ENCODE measurements at regions not wholly inside any gene's neighbourhood (a gene's known extent, or its start where the extent isn't known, plus 50 kb on each side); places are given as distances from the start of the nearest gene placed in this dataset.

DNA sequence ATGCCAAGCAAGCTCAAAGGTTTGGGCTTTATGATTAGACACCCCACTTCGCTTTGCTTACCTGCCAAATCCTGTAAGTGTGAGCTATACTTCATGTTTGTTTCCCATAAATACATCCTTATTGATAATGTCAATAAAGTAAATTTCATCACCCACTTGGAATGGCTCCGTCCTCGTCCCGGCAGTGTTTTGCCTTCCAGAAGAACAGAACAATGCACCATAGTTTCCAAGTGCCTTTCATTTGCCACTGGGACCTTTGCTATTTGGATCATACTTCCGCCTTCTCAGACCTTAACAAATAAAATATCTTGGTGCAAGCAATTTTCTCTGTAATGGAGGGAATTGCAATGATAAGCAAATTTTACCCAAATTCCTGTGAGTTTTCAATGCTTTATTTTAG, 229.3 kb downstream of the PIK3R1 start:
- Histone ChIP-seq H3K36me3 (ENCODE audit: control insufficient read depth, insufficient read depth, low read length) (no peaks in the 10 kb centered on the region), H3K4me3 (ENCODE audit: low read depth, low read length) (no peak overlapping the region), H3K4me1 (ENCODE audit: control insufficient read depth, insufficient read depth, low read length) (peaks cover 4% of the 10 kb centered on the region; the same call in 1 of the 2 replicates), H3K27ac (ENCODE audit: low read depth, low read length) (no peak overlapping the region), H3K9ac (ENCODE audit: low read length) (no peak overlapping the region), H3K27me3 (ENCODE audit: control insufficient read depth, insufficient read depth, low read length) (no peaks in the 10 kb centered on the region), H3K9me3 (ENCODE audit: control insufficient read depth, insufficient read depth, low read depth, low read length) (no peaks in the 10 kb centered on the region)

GRCh38 chr5:68445257-68446069, 229.9 kb downstream of the PIK3R1 start:
- Histone ChIP-seq H3K9ac (ENCODE audit: low read length) (no peak overlapping the region), H3K36me3 (ENCODE audit: control insufficient read depth, insufficient read depth, low read length) (no peaks in the 10 kb centered on the region)

GRCh38 chr5:68446070-68446357, 230.5 kb downstream of the PIK3R1 start:
- peaks cover 4% of the 10 kb centered on the region; the same call in 1 of the 2 replicates for H3K4me1 ChIP-seq (ENCODE audit: control insufficient read depth, insufficient read depth, low read length)
- no peak overlapping the region for H3K9ac ChIP-seq (ENCODE audit: low read length)
- H3K9me3 ChIP-seq (ENCODE audit: control insufficient read depth, insufficient read depth, low read depth, low read length) = no peaks in the 10 kb centered on the region
- no peak overlapping the region for H3K27ac ChIP-seq (ENCODE audit: low read depth, low read length)
- H3K36me3 ChIP-seq (ENCODE audit: control insufficient read depth, insufficient read depth, low read length) = no peaks in the 10 kb centered on the region
- H3K4me3 ChIP-seq (ENCODE audit: low read depth, low read length) = no peak overlapping the region
- no peaks in the 10 kb centered on the region for H3K27me3 ChIP-seq (ENCODE audit: control insufficient read depth, insufficient read depth, low read length)

More at GRCh38 chr5:68445257-68446069, 229.9 kb downstream of the PIK3R1 start:
- Histone ChIP-seq H3K27ac (ENCODE audit: low read depth, low read length) (no peak overlapping the region), H3K4me3 (ENCODE audit: low read depth, low read length) (no peak overlapping the region), H3K27me3 (ENCODE audit: control insufficient read depth, insufficient read depth, low read length) (no peaks in the 10 kb centered on the region), H3K9me3 (ENCODE audit: control insufficient read depth, insufficient read depth, low read depth, low read length) (no peaks in the 10 kb centered on the region), H3K4me1 (ENCODE audit: control insufficient read depth, insufficient read depth, low read length) (peaks cover 4% of the 10 kb centered on the region; the same call in 1 of the 2 replicates)

DNA sequence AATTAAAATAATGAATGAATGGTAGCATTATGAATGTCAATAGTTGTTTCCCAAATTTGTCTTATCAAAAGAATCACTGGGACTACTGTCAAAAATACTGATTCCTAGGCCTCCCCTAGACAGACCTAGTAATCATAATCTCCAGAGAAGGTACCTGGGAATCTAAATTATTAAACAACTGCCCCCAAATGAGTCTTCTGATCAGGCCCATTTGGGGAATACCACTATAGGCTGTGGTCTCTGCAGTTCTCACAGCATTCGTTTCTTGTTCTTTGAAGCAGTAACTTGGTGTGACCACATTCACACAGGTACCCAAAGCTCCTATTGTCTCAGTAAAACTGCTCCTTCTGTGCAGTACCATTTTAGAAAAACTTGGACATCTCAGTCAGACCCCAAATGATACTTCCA, 230.9 kb downstream of the PIK3R1 start:
- no peak overlapping the region for H3K9ac ChIP-seq (ENCODE audit: low read length)
- no peak overlapping the region for H3K4me3 ChIP-seq (ENCODE audit: low read depth, low read length)
- H3K4me1 ChIP-seq (ENCODE audit: control insufficient read depth, insufficient read depth, low read length) = peaks cover 4% of the 10 kb centered on the region; the same call in 1 of the 2 replicates
- no peak overlapping the region for H3K27ac ChIP-seq (ENCODE audit: low read depth, low read length)
- no peaks in the 10 kb centered on the region for H3K9me3 ChIP-seq (ENCODE audit: control insufficient read depth, insufficient read depth, low read depth, low read length)
- H3K27me3 ChIP-seq (ENCODE audit: control insufficient read depth, insufficient read depth, low read length) = no peaks in the 10 kb centered on the region
- H3K36me3 ChIP-seq (ENCODE audit: control insufficient read depth, insufficient read depth, low read length) = no peaks in the 10 kb centered on the region

DNA sequence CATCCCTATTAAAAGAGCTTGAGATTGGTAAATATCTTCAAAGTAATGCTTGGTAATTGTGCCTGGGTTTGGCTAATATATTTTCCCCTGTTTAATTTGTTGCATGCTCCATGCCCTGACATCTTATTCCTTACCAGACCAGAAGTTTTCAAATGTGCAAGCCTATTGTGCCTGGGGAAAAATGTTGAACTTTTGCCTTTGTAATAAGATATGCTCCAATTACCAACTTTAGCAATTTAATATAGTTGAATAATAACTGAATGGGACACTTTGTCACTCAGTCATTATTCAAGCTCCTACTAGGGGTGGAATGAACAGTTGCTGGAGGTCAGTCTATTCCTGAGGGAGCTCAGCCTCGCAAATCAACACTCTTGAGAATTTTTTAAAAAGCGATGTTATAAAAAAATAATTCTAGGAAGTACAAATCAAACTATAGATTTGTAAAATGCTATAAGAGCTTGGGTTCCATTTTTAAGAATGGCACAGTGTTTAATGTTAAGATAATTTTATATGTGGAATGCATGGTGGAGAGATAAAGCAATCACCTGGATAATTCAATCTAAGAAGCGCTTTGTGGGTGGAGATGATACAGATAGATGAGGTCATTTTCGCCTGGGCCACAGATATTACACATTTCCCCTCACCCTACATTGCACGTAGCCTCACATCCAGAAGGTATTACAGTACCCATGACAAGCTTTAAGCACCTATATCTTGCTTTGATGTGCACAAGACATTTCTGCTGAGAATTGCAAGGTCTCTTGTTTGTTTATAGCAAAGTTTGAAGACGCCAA, 231.8 kb downstream of the PIK3R1 start:
- Histone ChIP-seq H3K4me1 (ENCODE audit: control insufficient read depth, insufficient read depth, low read length) (peaks cover 4% of the 10 kb centered on the region; the same call in 1 of the 2 replicates), H3K9me3 (ENCODE audit: control insufficient read depth, insufficient read depth, low read depth, low read length) (no peaks in the 10 kb centered on the region), H3K4me3 (ENCODE audit: low read depth, low read length) (no peak overlapping the region), H3K27ac (ENCODE audit: low read depth, low read length) (no peak overlapping the region), H3K27me3 (ENCODE audit: control insufficient read depth, insufficient read depth, low read length) (no peaks in the 10 kb centered on the region), H3K36me3 (ENCODE audit: control insufficient read depth, insufficient read depth, low read length) (no peaks in the 10 kb centered on the region), H3K9ac (ENCODE audit: low read length) (no peak overlapping the region)

- Histone ChIP-seq H3K9ac (ENCODE audit: low read length) (no peak overlapping the region), H3K4me3 (ENCODE audit: low read depth, low read length) (no peak overlapping the region), H3K4me1 (ENCODE audit: control insufficient read depth, insufficient read depth, low read length) (peaks cover 4% of the 10 kb centered on the region; the same call in 1 of the 2 replicates), H3K27me3 (ENCODE audit: control insufficient read depth, insufficient read depth, low read length) (no peaks in the 10 kb centered on the region), H3K36me3 (ENCODE audit: control insufficient read depth, insufficient read depth, low read length) (no peaks in the 10 kb centered on the region), H3K9me3 (ENCODE audit: control insufficient read depth, insufficient read depth, low read depth, low read length) (peaks cover 6% of the 10 kb centered on the region; the same call in 1 of the 2 replicates), H3K27ac (ENCODE audit: low read depth, low read length) (no peak overlapping the region)
Measured at GRCh38 chr5:68449380-68449779, 233.8 kb downstream of the PIK3R1 start.

GRCh38 chr5:68450245-68450852, 234.8 kb downstream of the PIK3R1 start:
- no peak overlapping the region for H3K27ac ChIP-seq (ENCODE audit: low read depth, low read length)
- peaks cover 4% of the 10 kb centered on the region; the same call in 1 of the 2 replicates for H3K4me1 ChIP-seq (ENCODE audit: control insufficient read depth, insufficient read depth, low read length)
- no peaks in the 10 kb centered on the region for H3K27me3 ChIP-seq (ENCODE audit: control insufficient read depth, insufficient read depth, low read length)
- H3K9me3 ChIP-seq (ENCODE audit: control insufficient read depth, insufficient read depth, low read depth, low read length) = peaks cover 11% of the 10 kb centered on the region; the same call in 1 of the 2 replicates
- no peaks in the 10 kb centered on the region for H3K36me3 ChIP-seq (ENCODE audit: control insufficient read depth, insufficient read depth, low read length)
- H3K4me3 ChIP-seq (ENCODE audit: low read depth, low read length) = no peak overlapping the region
- no peak overlapping the region for H3K9ac ChIP-seq (ENCODE audit: low read length)

DNA sequence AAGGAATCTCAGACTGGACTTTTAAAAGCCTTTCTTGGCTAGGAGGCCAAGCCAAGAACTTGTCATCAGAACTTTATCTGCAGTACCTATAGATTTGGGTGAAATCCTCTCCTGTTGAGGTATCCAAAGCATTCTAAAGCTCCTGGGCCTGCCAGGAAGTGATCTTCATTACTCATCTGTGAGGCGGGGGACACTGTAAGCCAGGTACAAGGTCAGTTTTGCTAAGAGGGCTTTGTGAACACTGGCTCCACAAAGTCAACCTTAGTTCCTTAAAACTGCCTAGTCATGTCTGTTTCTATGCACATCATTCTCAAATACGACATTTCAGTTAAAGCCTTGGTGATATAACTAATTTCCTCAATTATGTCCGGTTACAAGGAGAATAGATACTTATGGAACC, 236.7 kb downstream of the PIK3R1 start:
- no peak overlapping the region for H3K9ac ChIP-seq (ENCODE audit: low read length)
- no peak overlapping the region for H3K4me3 ChIP-seq (ENCODE audit: low read depth, low read length)
- peaks cover 11% of the 10 kb centered on the region; the same call in 1 of the 2 replicates for H3K9me3 ChIP-seq (ENCODE audit: control insufficient read depth, insufficient read depth, low read depth, low read length)
- H3K27me3 ChIP-seq (ENCODE audit: control insufficient read depth, insufficient read depth, low read length) = no peaks in the 10 kb centered on the region
- H3K36me3 ChIP-seq (ENCODE audit: control insufficient read depth, insufficient read depth, low read length) = no peaks in the 10 kb centered on the region
- no peak overlapping the region for H3K27ac ChIP-seq (ENCODE audit: low read depth, low read length)
- peaks cover 9% of the 10 kb centered on the region for H3K4me1 ChIP-seq (ENCODE audit: control insufficient read depth, insufficient read depth, low read length)

DNA sequence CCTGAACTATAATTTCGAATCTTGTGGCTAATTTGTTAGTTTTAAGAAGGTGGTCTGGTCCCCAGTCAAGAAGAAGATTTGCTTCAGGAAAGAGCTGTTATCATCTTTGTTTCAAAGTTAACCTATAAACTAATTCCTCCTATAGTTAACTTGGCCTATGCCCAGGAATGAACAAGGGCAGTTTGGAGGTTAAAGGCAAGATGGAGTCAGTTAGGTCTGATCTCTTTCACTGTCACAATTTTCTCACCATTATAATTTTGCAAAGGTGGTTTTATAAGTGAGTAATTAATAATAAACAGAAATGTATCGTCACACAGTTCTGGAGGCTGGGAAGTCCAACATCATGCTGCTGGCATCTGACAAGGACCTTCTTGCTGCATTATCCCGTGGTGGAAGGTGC, 238.6 kb downstream of the PIK3R1 start:
- no peaks in the 10 kb centered on the region for H3K27me3 ChIP-seq (ENCODE audit: control insufficient read depth, insufficient read depth, low read length)
- peaks cover 9% of the 10 kb centered on the region for H3K4me1 ChIP-seq (ENCODE audit: control insufficient read depth, insufficient read depth, low read length)
- H3K4me3 ChIP-seq (ENCODE audit: low read depth, low read length) = no peak overlapping the region
- H3K9me3 ChIP-seq (ENCODE audit: control insufficient read depth, insufficient read depth, low read depth, low read length) = peaks cover 11% of the 10 kb centered on the region; the same call in 1 of the 2 replicates
- H3K36me3 ChIP-seq (ENCODE audit: control insufficient read depth, insufficient read depth, low read length) = no peaks in the 10 kb centered on the region
- no peak overlapping the region for H3K27ac ChIP-seq (ENCODE audit: low read depth, low read length)
- H3K9ac ChIP-seq (ENCODE audit: low read length) = no peak overlapping the region

DNA sequence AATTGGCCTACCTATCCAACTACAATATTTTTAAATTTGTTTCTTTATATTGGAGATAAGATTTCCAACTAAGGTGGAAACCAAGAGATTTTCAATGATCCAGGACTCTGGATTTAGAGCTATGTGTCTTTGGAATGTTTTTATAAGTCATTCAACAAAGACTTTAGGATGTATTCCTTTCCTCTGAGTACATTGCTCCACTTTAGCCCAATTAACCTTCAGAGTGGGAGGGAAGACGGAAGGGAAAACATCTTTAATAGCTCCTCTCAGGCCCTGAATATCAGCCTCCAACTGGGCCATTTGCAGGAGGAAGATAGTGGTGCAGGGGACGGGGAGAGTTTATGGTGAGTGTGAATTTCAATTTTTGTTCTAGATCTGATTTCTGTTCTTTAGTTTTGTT, 239.2 kb downstream of the PIK3R1 start:
- H3K9me3 ChIP-seq (ENCODE audit: control insufficient read depth, insufficient read depth, low read depth, low read length) = peaks cover 11% of the 10 kb centered on the region; the same call in 1 of the 2 replicates
- H3K36me3 ChIP-seq (ENCODE audit: control insufficient read depth, insufficient read depth, low read length) = no peaks in the 10 kb centered on the region
- H3K27me3 ChIP-seq (ENCODE audit: control insufficient read depth, insufficient read depth, low read length) = no peaks in the 10 kb centered on the region
- H3K4me1 ChIP-seq (ENCODE audit: control insufficient read depth, insufficient read depth, low read length) = peaks cover 12% of the 10 kb centered on the region
- H3K4me3 ChIP-seq (ENCODE audit: low read depth, low read length) = no peak overlapping the region
- no peak overlapping the region for H3K27ac ChIP-seq (ENCODE audit: low read depth, low read length)
- no peak overlapping the region for H3K9ac ChIP-seq (ENCODE audit: low read length)

DNA sequence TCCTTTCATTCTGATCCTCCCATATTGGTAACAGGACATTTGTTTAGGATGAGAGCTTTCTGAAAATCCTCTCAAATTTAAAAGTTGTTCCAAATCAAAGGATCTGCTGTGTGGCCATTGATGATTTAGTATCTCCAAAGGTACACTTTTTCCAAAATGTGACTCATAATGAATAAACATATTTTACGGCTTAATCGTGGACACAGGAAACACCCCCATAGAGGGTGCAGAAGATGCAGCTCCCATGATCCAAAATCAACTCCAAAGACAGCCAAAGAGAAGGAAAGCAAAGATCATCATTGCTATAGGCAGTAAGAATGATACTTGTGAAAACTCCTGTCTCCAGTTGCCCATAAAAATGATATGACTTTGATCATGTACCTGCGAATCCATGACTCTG, 239.7 kb downstream of the PIK3R1 start:
- Histone ChIP-seq H3K9ac (ENCODE audit: low read length) (no peak overlapping the region), H3K4me1 (ENCODE audit: control insufficient read depth, insufficient read depth, low read length) (peaks cover 15% of the 10 kb centered on the region), H3K27me3 (ENCODE audit: control insufficient read depth, insufficient read depth, low read length) (no peaks in the 10 kb centered on the region), H3K4me3 (ENCODE audit: low read depth, low read length) (no peak overlapping the region), H3K9me3 (ENCODE audit: control insufficient read depth, insufficient read depth, low read depth, low read length) (peaks cover 11% of the 10 kb centered on the region; the same call in 1 of the 2 replicates), H3K36me3 (ENCODE audit: control insufficient read depth, insufficient read depth, low read length) (no peaks in the 10 kb centered on the region), H3K27ac (ENCODE audit: low read depth, low read length) (no peak overlapping the region)
